HG03175 (cell line): ENCODE measurements at regions not wholly inside any gene's neighbourhood (a gene's known extent, or its start where the extent isn't known, plus 50 kb on each side); places are given as distances from the start of the nearest gene placed in this dataset.
A peak's percentile ranks its signal among the peaks of the same experiment; 100 is the strongest.
"Not testable (repeated sequence)": the region's sequence is repeated elsewhere in the genome, so short reads cannot be mapped to it uniquely, and the experiment has no call there.

Experiments
- ATAC-seq: cut with Tn5 transposase; IDR thresholded peaks from one replicate; pipeline ENCODE4 v1.9.1; 2021; ENCODE audit warnings: mild to moderate bottlenecking, moderate library complexity; ENCODE audit not compliant: unreplicated experiment

GRCh38 chr12:16884819-16885218, 278.9 kb upstream of the LMO3 start:
- ATAC-seq = no peak

- ATAC-seq = peak; percentile 77
These were observed 278.1 kb upstream of the LMO3 start for GRCh38 chr12:16884056-16884455.

- ATAC-seq = no peak
These were observed 276.1 kb upstream of the LMO3 start for GRCh38 chr12:16881986-16882570.

- no peak for ATAC-seq
These were observed 274.9 kb upstream of the LMO3 start for GRCh38 chr12:16880864-16881285.

GRCh38 chr12:16870845-16871244, 264.9 kb upstream of the LMO3 start:
- no peak for ATAC-seq

- ATAC-seq = no peak
These were observed 257.8 kb upstream of the LMO3 start for GRCh38 chr12:16863742-16864141.

DNA sequence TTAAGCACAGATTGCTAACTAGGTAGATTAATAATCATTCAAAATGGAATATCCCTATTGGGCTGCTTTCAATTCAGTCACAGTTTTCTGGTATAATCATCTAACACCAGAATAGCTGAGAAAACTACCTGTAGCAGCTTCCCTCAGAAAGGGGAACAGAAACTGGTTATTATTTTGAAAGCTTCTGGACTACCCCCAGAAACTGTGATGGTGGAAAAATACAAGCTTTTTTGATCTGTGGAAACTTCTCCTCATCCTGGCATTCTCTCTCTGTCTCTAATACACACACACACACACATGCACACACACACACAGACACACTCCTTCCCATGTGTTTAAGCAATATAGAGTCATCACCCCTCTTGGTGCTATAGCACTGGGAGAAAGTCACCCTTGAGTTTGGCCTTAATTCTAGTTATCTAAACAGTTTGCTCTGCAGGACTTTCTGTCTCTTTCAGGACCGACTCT, 251.5 kb upstream of the LMO3 start:
- peak; percentile 99 for ATAC-seq

- ATAC-seq = no peak
These were observed 248.5 kb upstream of the LMO3 start for GRCh38 chr12:16854465-16854864.

DNA sequence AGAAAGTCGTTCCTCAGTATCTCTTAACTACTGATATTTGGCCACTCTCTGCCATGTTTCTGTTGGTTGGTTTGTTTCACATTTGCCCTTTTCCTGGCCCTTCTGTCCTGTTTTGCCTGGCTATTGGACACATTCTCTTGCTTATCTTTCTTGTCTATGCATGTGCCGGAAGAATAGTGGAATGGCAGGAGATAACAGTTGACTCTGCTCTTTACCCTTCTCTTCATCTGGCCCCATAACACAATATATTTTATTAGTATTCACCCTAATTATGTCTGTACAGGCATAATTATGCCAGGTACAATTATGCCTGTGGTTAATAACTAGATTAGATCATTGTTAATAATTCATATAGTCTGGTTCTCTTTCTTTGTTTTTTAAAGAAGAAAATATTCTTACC, 243.5 kb upstream of the LMO3 start:
- no peak for ATAC-seq

- no peak for ATAC-seq
These were observed 238.9 kb upstream of the LMO3 start for GRCh38 chr12:16844875-16845274.

- peak; percentile 83 for ATAC-seq
These were observed 227.5 kb upstream of the LMO3 start for GRCh38 chr12:16833376-16834015.

DNA sequence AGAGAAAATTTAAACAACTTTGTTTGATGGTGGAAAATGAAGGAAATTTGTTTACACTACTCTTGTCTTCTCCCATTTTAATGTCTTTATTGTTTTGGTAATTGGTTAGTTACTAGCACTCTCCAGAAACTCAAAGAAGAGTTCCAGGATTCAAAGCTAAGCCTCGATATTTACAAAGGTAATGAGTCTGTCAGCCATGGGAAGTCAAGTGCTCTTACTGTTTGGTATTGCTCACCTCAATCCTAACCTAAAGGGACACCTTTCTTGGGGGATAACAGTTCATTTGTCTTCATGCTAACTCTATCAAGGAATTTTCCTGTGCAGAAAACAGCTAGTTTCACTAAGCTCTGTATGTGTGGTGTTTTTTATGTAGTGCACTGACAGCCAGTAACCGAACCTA, 222.9 kb upstream of the LMO3 start:
- ATAC-seq = no peak

GRCh38 chr12:16807731-16808130, 201.8 kb upstream of the LMO3 start:
- ATAC-seq = no peak

DNA sequence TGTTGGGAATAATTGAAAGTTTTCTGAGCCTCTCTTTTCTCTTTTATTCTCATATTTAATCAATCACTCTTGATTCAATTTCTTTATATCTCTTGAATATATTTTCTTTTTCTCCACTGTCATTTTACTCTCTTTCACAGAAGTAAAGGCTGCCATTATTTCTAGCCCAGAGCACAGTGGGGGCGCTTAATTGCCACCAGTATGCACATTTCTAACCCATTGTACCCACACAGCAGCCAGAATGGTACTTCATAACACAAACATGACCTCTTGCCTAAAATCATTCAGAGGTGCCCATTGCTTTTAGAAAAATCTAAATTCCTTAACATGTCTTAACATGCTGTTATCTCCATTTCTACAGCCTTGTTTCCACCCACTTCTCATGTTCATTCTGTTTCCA, 190.2 kb upstream of the LMO3 start:
- no peak for ATAC-seq

- ATAC-seq = peak; percentile 78
These were observed 183.3 kb upstream of the LMO3 start for GRCh38 chr12:16789204-16789790.

DNA sequence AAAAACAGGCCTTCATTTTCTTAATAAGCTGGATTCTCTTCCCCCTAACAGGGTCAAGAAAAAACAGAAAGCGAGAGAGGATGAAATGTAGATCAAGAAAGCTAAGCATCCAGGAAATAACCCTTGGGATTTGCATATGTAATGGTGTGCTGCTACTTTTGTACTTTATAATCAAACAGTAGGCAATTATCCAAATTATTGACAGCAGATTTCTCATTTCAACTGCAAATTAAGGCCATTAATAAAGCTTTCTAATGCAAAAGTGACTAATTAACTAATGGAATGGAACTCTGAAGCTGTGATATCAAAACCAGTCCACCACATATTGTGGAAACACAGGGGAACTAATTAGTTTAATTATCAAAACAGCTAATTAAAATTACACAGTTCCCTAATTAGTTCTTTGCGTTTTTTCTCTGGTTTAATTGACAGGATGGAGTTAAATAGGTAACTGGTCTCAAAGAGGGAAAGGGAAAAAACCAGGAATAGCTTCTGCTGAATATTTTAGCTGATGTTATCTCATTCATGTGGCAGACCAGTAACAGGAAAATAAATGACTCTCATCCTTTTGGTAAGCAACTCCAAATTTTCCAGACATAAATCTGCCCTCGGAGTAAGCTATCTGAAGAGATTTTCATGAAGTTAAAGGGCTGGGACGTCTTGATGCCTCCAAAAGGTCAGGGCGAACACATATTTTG, 182.7 kb upstream of the LMO3 start:
- ATAC-seq = no peak

DNA sequence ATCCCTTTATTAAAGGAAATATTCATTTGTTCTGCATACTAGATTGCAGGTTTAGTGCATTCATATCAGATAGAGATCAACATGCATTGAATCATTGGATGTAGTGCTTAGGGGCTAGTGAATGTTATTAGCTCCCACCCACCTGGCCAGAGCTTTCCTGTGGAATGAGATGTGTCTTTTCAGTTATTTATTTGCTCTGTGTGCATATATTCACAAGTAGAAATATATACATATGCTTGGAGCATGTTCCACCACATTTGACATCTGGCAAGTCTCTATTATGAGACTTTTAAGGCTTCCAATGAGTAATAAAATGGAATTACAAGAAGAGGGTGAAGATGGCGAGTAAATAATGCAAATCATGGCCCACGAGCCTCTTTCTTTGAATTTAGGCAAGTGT, 180.0 kb upstream of the LMO3 start:
- ATAC-seq = no peak

DNA sequence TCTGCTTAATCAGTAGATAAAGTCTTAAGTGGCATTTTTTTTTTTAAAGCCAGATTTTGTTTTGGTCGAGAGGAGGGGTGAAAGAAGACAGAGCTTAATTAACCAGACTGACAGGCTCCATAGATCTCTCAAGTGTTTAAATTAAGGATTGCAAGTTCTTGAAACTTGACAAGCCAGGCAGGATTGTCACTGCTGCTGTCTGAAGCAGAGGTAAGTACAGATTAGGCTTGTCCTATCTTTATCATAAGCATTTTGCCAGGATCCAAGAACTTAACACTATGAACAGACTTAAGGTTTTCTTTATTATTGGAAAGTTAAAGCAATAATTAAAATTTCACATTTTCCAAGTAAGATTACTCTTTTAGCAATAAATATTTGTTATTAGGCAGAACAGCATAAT, 179.6 kb upstream of the LMO3 start:
- ATAC-seq = no peak

DNA sequence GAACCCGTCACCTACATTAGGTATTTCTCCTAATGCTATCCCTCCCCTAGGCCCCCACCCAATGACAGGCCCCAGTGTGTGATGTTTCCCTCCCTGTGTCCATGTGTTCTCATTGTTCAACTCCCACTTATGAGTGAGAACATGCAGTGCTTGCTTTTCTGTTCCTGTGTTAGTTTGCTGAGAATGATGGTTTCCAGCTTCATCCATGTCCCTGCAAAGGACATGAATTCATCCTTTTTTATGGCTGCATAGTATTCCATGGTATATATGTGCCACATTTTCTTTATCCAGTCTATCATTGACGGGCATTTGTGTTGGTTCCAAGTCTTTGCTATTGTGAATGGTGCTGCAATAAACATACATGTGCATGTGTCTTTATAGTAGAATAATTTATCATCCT, 163.2 kb upstream of the LMO3 start:
- not testable (repeated sequence) for ATAC-seq

- ATAC-seq = no peak
These were observed 160.8 kb upstream of the LMO3 start for GRCh38 chr12:16766736-16767135.

DNA sequence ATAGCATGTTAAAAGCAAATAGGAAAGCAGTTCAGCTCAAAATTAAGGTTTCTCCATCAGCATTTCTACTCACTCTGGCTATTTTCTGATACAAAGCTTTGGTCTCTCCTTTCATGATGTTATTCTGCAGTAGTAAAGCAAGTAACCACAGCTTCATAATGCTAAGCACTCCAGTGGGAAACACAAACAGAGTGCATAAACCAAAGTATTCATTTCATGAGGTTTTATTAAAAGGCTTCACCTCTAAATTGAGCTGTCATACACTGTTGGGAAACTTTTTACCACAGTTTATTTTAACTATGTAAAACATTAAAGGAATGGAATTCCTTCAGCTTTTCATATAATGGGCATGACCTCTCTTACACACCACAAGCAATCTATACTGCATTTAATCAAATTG, 157.9 kb upstream of the LMO3 start:
- no peak for ATAC-seq
